Spleen (tissue), 7 donors: ENCODE measurements at regions not wholly inside any gene's neighbourhood (a gene's known extent, or its start where the extent isn't known, plus 50 kb on each side); places are given as distances from the start of the nearest gene placed in this dataset.
"Not testable (repeated sequence)": the region's sequence is repeated elsewhere in the genome, so short reads cannot be mapped to it uniquely, and the experiment has no call there.

ENCODE experiments used
- CTCF ChIP-seq, 11 experiments: fragments of 200-600 bp in 7 of 11; fragments of 450-650 bp in 4 of 11; sonication (generic) in 4 of 11; IDR thresholded peaks in 8 of 11; conservative IDR thresholded peaks in 3 of 11; 1 replicate in 7 of 11; 2 replicates in 4 of 11; pipeline versions ENCODE4 v1.4.0 to v1.8.0; 2016 to 2021; ENCODE audit warnings: antibody characterized with exemption in 11 of 11, inconsistent platforms in 4 of 11, mild to moderate bottlenecking in 1 of 11
- POLR2A ChIP-seq, 3 donors: fragments of 450-650 bp; IDR thresholded peaks; one replicate each; pipeline ENCODE4 v1.5.1; 2017; ENCODE audit warnings: antibody characterized with exemption in 3 of 3, mild to moderate bottlenecking in 1 of 3
- donor health status: DM: no; HTN: no; CAD: no; lungs with moderate emphysema.
- donor health status: DM: no; HTN: no; CAD: no.
- donor health status: DM: no; HTN: no; CAD: no.

GRCh38 chr3:163499736-163500219, 1578.5 kb downstream of the SI start:
- not testable (repeated sequence) for TF ChIP-seq POLR2A (IDR thresholded peaks at IDR 0.05); CTCF (IDR thresholded peaks at IDR 0.05 in 8 of 11, conservative IDR thresholded peaks at IDR 0.05 in 3 of 11)
